ENCODE measurements at regions not wholly inside any gene's neighbourhood (a gene's known extent, or its start where the extent isn't known, plus 50 kb on each side); places are given as distances from the start of the nearest gene placed in this dataset.

DNA sequence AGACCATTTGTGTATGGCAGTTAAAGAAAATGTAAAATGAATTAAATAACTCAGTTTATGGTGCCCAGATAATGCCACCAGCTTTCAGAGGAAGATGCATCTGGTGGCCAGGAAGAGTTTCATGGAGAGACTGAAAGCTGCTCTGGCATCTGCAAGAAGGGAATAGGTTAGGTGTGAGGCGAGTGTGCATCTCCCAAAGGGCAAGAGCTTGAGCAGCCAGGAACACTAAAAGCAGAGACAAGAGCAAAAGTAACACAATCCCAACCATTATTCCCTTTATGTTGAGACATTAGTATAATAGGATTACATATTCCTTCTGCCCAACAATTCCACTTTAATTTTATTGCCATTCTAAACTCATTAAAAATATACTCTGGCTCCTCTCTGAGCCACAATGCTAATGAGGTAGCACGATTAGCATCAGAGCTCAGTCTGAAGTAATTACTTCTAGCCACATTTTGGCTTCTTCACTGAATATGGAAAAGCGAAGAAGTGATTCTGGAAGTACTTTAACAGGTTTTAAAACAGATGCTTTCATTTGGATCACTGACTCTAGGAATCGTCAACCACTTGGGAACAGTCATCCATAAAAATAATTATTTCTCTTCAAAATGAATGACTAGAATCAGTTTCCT is 309.4 kb upstream of the TMTC1 start:
- 75 to 89% (median 86%) methylated on average over 4 of the region's 4 CpGs for WGBS, 5 donors
- Histone ChIP-seq H3K9me3 (no peaks in the 10 kb centered on the region), H3K4me3 (no peak overlapping the region), H3K36me3 (no peaks in the 10 kb centered on the region), H3K27ac (no peak overlapping the region), H3K4me1 (no peaks in the 10 kb centered on the region), H3K27me3 (replicated peaks in 1 of 7) (no peaks in the 10 kb centered on the region)
- TF ChIP-seq, protein P1, sequence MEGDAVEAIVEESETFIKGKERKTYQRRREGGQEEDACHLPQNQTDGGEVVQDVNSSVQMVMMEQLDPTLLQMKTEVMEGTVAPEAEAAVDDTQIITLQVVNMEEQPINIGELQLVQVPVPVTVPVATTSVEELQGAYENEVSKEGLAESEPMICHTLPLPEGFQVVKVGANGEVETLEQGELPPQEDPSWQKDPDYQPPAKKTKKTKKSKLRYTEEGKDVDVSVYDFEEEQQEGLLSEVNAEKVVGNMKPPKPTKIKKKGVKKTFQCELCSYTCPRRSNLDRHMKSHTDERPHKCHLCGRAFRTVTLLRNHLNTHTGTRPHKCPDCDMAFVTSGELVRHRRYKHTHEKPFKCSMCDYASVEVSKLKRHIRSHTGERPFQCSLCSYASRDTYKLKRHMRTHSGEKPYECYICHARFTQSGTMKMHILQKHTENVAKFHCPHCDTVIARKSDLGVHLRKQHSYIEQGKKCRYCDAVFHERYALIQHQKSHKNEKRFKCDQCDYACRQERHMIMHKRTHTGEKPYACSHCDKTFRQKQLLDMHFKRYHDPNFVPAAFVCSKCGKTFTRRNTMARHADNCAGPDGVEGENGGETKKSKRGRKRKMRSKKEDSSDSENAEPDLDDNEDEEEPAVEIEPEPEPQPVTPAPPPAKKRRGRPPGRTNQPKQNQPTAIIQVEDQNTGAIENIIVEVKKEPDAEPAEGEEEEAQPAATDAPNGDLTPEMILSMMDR (IDR thresholded peaks at IDR 0.05 in 8 of 11, conservative IDR thresholded peaks at IDR 0.05 in 3 of 11), result no peak
- intact Hi-C loops (cut with DNase I; ENCODE audit: low total_unique reads), result no loop called here
- DNase-seq, result no peak

DNA sequence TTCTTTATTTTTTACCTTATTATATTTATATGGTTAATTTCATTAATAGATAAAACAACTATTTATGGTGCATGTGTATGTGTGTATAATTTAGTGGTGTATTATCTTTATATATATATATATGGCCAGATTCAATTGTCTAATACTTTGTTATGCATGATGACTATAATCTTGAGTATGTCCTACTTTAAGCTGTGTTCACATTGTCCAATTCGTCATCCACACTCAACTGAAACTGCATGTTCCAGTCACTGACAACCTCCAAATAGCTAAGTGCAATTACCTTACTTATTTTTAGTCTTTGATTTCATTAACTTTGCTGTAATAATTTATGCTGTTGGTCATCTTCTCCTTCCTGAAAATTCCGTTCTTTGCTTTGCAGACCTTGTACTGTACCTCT is 306.5 kb upstream of the TMTC1 start:
- no peaks in the 10 kb centered on the region for H3K27me3 ChIP-seq (replicated peaks in 1 of 7)
- no peak overlapping the region for H3K27ac ChIP-seq
- H3K4me1 ChIP-seq, result no peaks in the 10 kb centered on the region
- no peak overlapping the region for H3K4me3 ChIP-seq
- no peaks in the 10 kb centered on the region for H3K36me3 ChIP-seq
- H3K9me3 ChIP-seq, result no peaks in the 10 kb centered on the region
- TF ChIP-seq POLR2A (IDR thresholded peaks at IDR 0.05), result no peak
- no peak for TF ChIP-seq POLR2AphosphoS5 (IDR thresholded peaks at IDR 0.05)
- TF ChIP-seq, protein P1 (IDR thresholded peaks at IDR 0.05 in 8 of 11, conservative IDR thresholded peaks at IDR 0.05 in 3 of 11), result no peak
- DNase-seq, result no peak
- intact Hi-C loops (cut with DNase I; ENCODE audit: low total_unique reads), result no loop called here
- WGBS, 5 donors, result 66 to 88% (median 76%) methylated on average over 2 of the region's 2 CpGs

GRCh38 chr12:30088259-30088995 is 304.7 kb upstream of the TMTC1 start:
- H3K36me3 ChIP-seq, result no peaks in the 10 kb centered on the region
- intact Hi-C loops (cut with DNase I; ENCODE audit: low total_unique reads), result no loop called here
- DNase-seq, result no peak
- H3K9me3 ChIP-seq, result no peaks in the 10 kb centered on the region
- H3K4me3 ChIP-seq, result no peak overlapping the region
- no peaks in the 10 kb centered on the region for H3K4me1 ChIP-seq
- 53 to 93% (median 71%) methylated on average over 3 of the region's 3 CpGs for WGBS, 5 donors
- H3K27ac ChIP-seq, result no peak overlapping the region
- no peaks in the 10 kb centered on the region for H3K27me3 ChIP-seq (replicated peaks in 1 of 7)
- TF ChIP-seq, protein P1 (IDR thresholded peaks at IDR 0.05 in 8 of 11, conservative IDR thresholded peaks at IDR 0.05 in 3 of 11), result no peak
- TF ChIP-seq POLR2A (IDR thresholded peaks at IDR 0.05) (no peak), POLR2AphosphoS5 (IDR thresholded peaks at IDR 0.05) (no peak)

DNA sequence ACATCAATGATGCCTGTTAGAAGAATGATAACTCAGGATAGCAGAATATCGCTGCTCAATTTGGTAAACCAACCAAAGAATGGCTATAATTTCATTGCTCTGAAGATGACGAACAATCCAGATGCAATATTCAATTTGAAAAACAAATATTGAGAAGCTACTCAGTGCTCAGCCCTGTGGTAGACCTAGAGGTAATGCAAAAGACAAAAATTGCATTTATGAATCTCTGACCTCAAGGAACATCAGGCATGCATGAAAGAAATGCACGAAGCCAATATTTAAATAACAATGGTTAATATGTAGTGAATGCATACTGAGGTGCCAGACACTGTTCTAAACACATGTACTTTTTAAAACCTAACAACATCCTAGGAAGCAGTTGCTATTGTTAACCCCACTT is 298.6 kb upstream of the TMTC1 start:
- no peaks in the 10 kb centered on the region for H3K36me3 ChIP-seq
- no peaks in the 10 kb centered on the region for H3K4me1 ChIP-seq
- intact Hi-C loops (cut with DNase I; ENCODE audit: low total_unique reads), result no loop called here
- TF ChIP-seq POLR2AphosphoS5 (IDR thresholded peaks at IDR 0.05), result no peak
- TF ChIP-seq POLR2A (IDR thresholded peaks at IDR 0.05), result no peak
- TF ChIP-seq, protein P1 (IDR thresholded peaks at IDR 0.05 in 8 of 11, conservative IDR thresholded peaks at IDR 0.05 in 3 of 11), result no peak
- H3K27me3 ChIP-seq (replicated peaks in 1 of 7), result no peaks in the 10 kb centered on the region
- no peak overlapping the region for H3K27ac ChIP-seq
- H3K9me3 ChIP-seq, result no peaks in the 10 kb centered on the region
- DNase-seq, result no peak
- H3K4me3 ChIP-seq, result no peak overlapping the region
- 41 to 60% (median 59%) methylated on average over 3 of the region's 3 CpGs for WGBS, 5 donors

Measured in spleen (tissue), 11 donors.